Astrocyte (in vitro differentiated cells and primary cell): ENCODE measurements at regions not wholly inside any gene's neighbourhood (a gene's known extent, or its start where the extent isn't known, plus 50 kb on each side); places are given as distances from the start of the nearest gene placed in this dataset.

Experiments
- EZH2 ChIP-seq: IDR thresholded peaks from 2 replicates; pipeline ENCODE4 v1.6.1; 2012; ENCODE audit warnings: mild to moderate bottlenecking, low read length, inconsistent platforms; ENCODE audit not compliant: insufficient read depth
- TF ChIP-seq, protein P1 (sequence below): IDR thresholded peaks from 2 replicates; pipeline ENCODE4 v1.5.1; 2011; ENCODE audit warnings: low read depth, mild to moderate bottlenecking, inconsistent platforms, low read length, moderate library complexity; ENCODE audit not compliant: insufficient read depth

DNA sequence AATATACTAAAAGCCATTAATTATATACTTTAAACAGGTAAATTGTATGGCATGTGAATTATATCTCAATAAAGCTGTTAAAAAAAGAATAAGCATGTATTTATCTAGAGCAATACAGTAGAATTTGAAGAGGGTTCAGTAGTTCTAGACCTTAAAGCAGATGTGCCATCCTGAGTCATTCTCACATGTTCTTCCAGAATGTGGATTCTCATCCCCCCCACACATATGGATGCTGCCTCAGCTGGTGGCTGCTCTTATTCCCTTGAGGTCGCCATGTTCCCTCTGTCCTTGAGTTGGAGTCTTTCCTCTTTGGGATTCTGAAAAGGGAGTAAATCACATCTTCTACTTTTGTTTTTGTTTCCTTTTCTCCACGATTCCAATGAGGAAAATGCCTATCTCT is 321.3 kb downstream of the AEBP2 start:
- TF ChIP-seq, protein P1, sequence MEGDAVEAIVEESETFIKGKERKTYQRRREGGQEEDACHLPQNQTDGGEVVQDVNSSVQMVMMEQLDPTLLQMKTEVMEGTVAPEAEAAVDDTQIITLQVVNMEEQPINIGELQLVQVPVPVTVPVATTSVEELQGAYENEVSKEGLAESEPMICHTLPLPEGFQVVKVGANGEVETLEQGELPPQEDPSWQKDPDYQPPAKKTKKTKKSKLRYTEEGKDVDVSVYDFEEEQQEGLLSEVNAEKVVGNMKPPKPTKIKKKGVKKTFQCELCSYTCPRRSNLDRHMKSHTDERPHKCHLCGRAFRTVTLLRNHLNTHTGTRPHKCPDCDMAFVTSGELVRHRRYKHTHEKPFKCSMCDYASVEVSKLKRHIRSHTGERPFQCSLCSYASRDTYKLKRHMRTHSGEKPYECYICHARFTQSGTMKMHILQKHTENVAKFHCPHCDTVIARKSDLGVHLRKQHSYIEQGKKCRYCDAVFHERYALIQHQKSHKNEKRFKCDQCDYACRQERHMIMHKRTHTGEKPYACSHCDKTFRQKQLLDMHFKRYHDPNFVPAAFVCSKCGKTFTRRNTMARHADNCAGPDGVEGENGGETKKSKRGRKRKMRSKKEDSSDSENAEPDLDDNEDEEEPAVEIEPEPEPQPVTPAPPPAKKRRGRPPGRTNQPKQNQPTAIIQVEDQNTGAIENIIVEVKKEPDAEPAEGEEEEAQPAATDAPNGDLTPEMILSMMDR = no peak
- TF ChIP-seq EZH2 = no peak
